Stimulated activated naive B cell treated with anti-CD40 and anti-IgM and Interleukin-4, amounts not matched to agents 10 μg/mL and 1 μg/mL and 100 μg/mL, for 72 hours (primary cell): ENCODE measurements at regions not wholly inside any gene's neighbourhood (a gene's known extent, or its start where the extent isn't known, plus 50 kb on each side); places are given as distances from the start of the nearest gene placed in this dataset.

Experiments used
- ATAC-seq, 2 donors: fragments of 150-1000 bp; cut with Tn5 transposase; replicated peaks; 2 replicates each; pipeline ENCODE4 v1.10.0; 2021; ENCODE audit warnings: moderate library complexity in 1 of 2
- DNase-seq: peaks from one replicate; pipeline ENCODE4 v3.0.0; 2021
- H3K27ac Mint-ChIP-seq: one replicate; pipeline ENCODE4 v1.8.0; 2022; ENCODE audit warnings: mild to moderate bottlenecking, mixed read lengths
- H3K27me3 Mint-ChIP-seq, 2 donors: one replicate each; pipeline ENCODE4 v1.8.0; 2022; ENCODE audit warnings: mixed read lengths in 2 of 2
- H3K36me3 Mint-ChIP-seq, 2 donors: one replicate each; pipeline ENCODE4 v1.8.0; 2022; ENCODE audit warnings: mixed read lengths in 2 of 2, mild to moderate bottlenecking in 1 of 2
- H3K4me1 Mint-ChIP-seq, 2 donors: one replicate each; pipeline ENCODE4 v1.8.0; 2022; ENCODE audit warnings: mixed read lengths in 2 of 2, mild to moderate bottlenecking in 1 of 2
- H3K4me3 Mint-ChIP-seq, 2 donors: one replicate each; pipeline ENCODE4 v1.8.0; 2022; ENCODE audit warnings: mild to moderate bottlenecking in 2 of 2, mixed read lengths in 2 of 2, moderate library complexity in 1 of 2
- H3K9me3 Mint-ChIP-seq, 2 donors: one replicate each; pipeline ENCODE4 v1.8.0; 2022; ENCODE audit warnings: mixed read lengths in 2 of 2, mild to moderate bottlenecking in 1 of 2

DNA sequence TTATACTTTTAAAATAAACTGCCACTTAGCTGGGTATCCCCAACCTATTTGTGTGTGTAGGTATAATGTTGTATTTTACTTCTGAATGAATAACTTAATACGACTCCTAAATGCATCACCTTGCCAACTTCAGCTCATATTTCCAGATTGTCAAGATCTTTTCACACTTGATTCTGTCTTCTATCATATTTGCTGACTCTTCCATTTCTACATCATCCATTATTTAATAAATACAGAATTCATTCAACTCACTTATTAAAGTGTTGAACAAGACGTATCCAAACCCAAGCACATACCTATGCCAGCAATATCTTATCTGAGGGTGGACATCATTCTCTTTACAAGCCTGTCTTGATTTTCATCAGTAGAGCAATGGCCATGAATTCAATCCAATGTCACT is 91.2 kb upstream of the FAM47C start:
- H3K36me3 Mint-ChIP-seq: no peaks in the 10 kb centered on the region
- H3K4me3 Mint-ChIP-seq: no peak overlapping the region
- DNase-seq (no peak), ATAC-seq (no peak)
- H3K9me3 Mint-ChIP-seq: peaks cover 0 to 3% of the 10 kb centered on the region in 2 donors
- no peaks in the 10 kb centered on the region for H3K27me3 Mint-ChIP-seq
- no peak overlapping the region for H3K27ac Mint-ChIP-seq
- no peaks in the 10 kb centered on the region for H3K4me1 Mint-ChIP-seq

- H3K27ac Mint-ChIP-seq: no peak overlapping the region
- peaks cover 6 to 17% of the 10 kb centered on the region in 2 donors for H3K9me3 Mint-ChIP-seq
- ATAC-seq (no peak), DNase-seq (no peak)
- H3K27me3 Mint-ChIP-seq: peaks cover 0 to 3% of the 10 kb centered on the region in 2 donors
- H3K4me1 Mint-ChIP-seq: no peaks in the 10 kb centered on the region
- no peaks in the 10 kb centered on the region for H3K36me3 Mint-ChIP-seq
- no peak overlapping the region for H3K4me3 Mint-ChIP-seq
Observed at GRCh38 chrX:36927712-36928111, 80.5 kb upstream of the FAM47C start.

DNA sequence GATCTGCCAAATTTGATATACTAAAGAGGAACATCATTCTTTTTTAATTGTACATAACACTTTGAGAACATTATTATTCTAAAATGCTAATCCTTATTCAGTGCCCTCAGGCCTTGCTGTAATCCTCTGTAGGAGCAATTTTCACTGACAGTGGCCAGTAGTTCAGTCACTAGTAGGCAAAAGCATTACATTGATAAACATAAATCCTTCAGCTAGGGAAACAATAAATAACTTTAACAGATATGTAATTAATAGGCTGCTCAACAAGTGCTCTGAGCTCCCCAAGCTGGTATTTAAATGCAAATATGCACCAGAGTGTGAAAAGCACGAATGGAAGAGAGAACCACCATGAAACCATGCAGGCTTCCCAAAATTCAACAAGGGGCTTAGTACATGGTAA is 77.7 kb upstream of the FAM47C start:
- Mint-ChIP-seq H3K27ac (no peak overlapping the region), H3K4me3 (no peak overlapping the region)

DNA sequence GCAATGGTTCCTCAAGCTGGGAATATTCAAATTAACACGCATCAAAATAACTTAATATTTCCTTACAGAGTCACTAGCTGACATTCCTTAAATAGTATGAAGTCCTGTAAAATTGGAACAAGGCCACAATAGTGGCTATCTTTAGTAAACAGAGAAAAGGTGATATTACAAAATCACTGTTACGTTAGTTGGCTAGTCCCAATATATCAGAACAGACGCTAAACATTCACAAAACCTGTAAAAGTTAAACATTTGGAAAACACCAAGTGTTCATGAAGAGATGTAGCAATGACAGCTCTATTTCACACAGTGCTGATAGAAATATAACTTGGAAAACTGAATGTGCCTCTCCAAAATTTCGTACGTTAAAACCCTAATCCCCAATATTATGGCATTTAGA is 61.0 kb upstream of the FAM47C start:
- no peaks in the 10 kb centered on the region for H3K36me3 Mint-ChIP-seq
- H3K4me3 Mint-ChIP-seq: no peak overlapping the region
- no peaks in the 10 kb centered on the region for H3K4me1 Mint-ChIP-seq
- ATAC-seq (no peak), DNase-seq (no peak)
- peaks cover 0 to 5% of the 10 kb centered on the region in 2 donors for H3K9me3 Mint-ChIP-seq
- H3K27ac Mint-ChIP-seq: no peak overlapping the region
- peaks cover 0 to 16% of the 10 kb centered on the region in 2 donors for H3K27me3 Mint-ChIP-seq

More for the DNA sequence above, 77.7 kb upstream of the FAM47C start:
- Mint-ChIP-seq H3K27me3 (peaks cover 0 to 13% of the 10 kb centered on the region in 2 donors), H3K4me1 (no peaks in the 10 kb centered on the region), H3K36me3 (no peaks in the 10 kb centered on the region), H3K9me3 (peaks cover 6 to 17% of the 10 kb centered on the region in 2 donors)
- ATAC-seq (no peak), DNase-seq (no peak)

- Mint-ChIP-seq H3K4me1 (no peaks in the 10 kb centered on the region), H3K36me3 (no peaks in the 10 kb centered on the region)
Observed at GRCh38 chrX:36950495-36951253, 57.5 kb upstream of the FAM47C start.

DNA sequence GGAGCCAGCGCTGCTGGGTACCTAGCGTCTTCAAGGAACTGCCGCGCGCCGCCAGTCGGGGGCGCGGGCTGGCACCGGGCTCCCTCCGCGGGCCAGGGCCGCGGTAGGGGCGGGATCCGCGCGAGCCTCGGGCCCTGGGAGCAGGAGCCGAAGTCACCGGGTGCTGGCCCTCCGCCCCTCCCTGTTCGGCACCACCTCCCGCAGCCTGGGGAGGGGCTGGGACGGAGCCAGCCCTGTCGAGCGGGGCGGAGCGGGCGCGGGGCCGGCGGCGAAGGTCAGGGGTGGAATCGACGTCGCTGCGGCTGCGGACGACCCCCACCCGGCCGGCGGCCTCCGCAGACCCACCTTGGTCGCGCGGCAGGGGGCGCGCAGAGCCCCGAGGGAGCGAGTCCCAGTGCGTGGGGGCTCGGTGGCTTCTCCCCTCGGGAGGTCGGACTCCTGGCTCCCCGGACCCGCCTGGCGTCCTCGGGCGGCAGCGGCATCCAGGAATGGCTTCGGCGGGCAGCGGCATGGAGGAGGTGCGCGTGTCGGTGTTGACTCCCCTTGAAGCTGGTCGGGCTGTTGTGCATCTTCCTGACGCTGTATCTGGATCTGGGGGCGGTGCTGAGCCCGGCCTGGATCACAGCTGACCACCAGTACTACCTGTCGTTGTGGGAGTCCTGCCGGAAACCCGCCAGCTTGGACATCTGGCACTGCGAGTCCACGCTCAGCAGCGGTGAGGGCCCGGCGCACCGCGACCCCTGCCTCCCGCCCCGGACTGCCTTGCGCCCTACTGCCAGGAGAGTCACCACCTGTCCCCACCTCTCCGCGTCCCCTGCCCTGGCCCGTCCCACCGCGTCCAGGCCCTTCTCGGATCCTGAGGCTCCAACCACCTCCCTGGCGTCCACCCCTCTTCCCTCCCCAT is 50.5 kb upstream of the FAM47C start:
- ATAC-seq (no peak), DNase-seq (no peak)
- peak overlapping the region in 1 of 2 donors; percentile 19 for H3K4me3 Mint-ChIP-seq
- no peak overlapping the region for H3K27ac Mint-ChIP-seq
- peaks cover 0 to 8% of the 10 kb centered on the region in 2 donors for H3K9me3 Mint-ChIP-seq
- no peaks in the 10 kb centered on the region for H3K36me3 Mint-ChIP-seq
- peaks cover 30 to 34% of the 10 kb centered on the region in 2 donors for H3K27me3 Mint-ChIP-seq
- no peaks in the 10 kb centered on the region for H3K4me1 Mint-ChIP-seq

More at GRCh38 chrX:36950495-36951253, 57.5 kb upstream of the FAM47C start:
- no peak for ATAC-seq
- Mint-ChIP-seq H3K9me3 (peaks cover 0 to 3% of the 10 kb centered on the region in 2 donors), H3K4me3 (no peak overlapping the region), H3K27me3 (peaks cover 8 to 16% of the 10 kb centered on the region in 2 donors), H3K27ac (no peak overlapping the region)
- DNase-seq: no peak
